ENCODE measurements at regions not wholly inside any gene's neighbourhood (a gene's known extent, or its start where the extent isn't known, plus 50 kb on each side); places are given as distances from the start of the nearest gene placed in this dataset.

GRCh38 chr5:44713446-44713845, 95.3 kb upstream of the MRPS30 start:
- no peak for DNase-seq (ENCODE audit: low read depth)
- TF ChIP-seq, protein P1, sequence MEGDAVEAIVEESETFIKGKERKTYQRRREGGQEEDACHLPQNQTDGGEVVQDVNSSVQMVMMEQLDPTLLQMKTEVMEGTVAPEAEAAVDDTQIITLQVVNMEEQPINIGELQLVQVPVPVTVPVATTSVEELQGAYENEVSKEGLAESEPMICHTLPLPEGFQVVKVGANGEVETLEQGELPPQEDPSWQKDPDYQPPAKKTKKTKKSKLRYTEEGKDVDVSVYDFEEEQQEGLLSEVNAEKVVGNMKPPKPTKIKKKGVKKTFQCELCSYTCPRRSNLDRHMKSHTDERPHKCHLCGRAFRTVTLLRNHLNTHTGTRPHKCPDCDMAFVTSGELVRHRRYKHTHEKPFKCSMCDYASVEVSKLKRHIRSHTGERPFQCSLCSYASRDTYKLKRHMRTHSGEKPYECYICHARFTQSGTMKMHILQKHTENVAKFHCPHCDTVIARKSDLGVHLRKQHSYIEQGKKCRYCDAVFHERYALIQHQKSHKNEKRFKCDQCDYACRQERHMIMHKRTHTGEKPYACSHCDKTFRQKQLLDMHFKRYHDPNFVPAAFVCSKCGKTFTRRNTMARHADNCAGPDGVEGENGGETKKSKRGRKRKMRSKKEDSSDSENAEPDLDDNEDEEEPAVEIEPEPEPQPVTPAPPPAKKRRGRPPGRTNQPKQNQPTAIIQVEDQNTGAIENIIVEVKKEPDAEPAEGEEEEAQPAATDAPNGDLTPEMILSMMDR (conservative IDR thresholded peaks at IDR 0.05; ENCODE audit: low read depth, low read length), result no peak
- no peak overlapping the region for H3K4me3 ChIP-seq (ENCODE audit: low read length)

DNA sequence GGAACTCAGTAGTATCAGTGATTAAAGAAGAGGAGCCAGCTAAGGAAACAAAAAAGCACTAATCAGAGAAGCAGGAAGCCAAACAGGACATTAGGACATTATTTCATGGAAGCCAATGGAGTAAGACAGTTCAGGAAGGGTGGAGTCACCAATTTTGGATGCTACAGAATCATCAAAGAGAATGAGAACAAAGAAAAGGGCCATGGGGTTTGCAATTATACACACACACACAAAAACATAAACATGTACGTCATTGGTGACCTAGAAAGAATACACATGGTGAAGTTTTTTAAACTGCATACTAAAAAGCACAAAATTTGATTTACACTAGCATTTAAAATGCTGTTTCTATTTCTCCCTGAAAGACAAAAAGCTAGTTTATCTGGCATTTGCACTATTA, 96.8 kb upstream of the MRPS30 start:
- no peak overlapping the region for H3K4me3 ChIP-seq (ENCODE audit: low read length)
- no peak for DNase-seq (ENCODE audit: low read depth)
- TF ChIP-seq, protein P1 (conservative IDR thresholded peaks at IDR 0.05; ENCODE audit: low read depth, low read length), result no peak

DNA sequence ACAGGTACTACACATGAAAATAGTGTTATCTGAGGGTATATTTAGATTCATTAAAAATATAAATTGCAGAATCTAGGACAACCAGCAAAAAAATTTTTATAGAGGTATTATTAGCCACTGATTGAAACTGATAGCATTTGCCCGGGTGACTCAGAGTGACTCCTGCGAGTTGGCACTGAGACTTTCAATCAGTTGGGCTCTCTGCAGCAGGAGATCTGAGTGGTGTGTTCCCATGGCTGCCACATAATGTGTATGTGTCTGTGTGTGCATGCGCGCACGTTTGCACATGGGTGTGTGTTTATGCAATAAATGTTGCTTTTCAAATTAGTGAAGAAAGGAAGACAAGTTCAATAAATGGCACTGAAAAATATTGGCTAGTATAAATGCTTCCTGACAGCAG, 100.1 kb upstream of the MRPS30 start:
- TF ChIP-seq, protein P1 (conservative IDR thresholded peaks at IDR 0.05; ENCODE audit: low read depth, low read length), result no peak
- DNase-seq (ENCODE audit: low read depth), result no peak
- H3K4me3 ChIP-seq (ENCODE audit: low read length), result no peak overlapping the region

DNA sequence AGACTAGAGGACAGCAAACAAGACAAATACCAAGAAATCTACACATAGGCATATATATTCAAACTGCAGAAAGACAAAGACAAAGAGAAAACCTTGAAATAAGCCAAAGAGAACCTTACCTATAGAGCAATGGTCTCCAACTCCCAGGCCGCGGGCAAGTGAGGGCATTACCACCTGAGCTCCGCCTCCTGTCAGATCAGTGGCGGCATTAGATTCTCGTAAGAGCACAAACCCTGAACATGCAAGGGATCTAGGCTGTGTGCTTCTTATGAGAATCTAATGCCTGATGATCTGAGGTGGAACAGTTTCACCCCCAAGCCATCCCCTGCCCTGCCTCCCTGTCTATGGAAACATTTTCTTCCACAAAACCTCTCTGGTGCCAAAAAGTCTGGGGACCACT, 101.0 kb upstream of the MRPS30 start:
- TF ChIP-seq, protein P1 (conservative IDR thresholded peaks at IDR 0.05; ENCODE audit: low read depth, low read length), result no peak
- DNase-seq (ENCODE audit: low read depth), result no peak
- H3K4me3 ChIP-seq (ENCODE audit: low read length), result no peak overlapping the region

DNA sequence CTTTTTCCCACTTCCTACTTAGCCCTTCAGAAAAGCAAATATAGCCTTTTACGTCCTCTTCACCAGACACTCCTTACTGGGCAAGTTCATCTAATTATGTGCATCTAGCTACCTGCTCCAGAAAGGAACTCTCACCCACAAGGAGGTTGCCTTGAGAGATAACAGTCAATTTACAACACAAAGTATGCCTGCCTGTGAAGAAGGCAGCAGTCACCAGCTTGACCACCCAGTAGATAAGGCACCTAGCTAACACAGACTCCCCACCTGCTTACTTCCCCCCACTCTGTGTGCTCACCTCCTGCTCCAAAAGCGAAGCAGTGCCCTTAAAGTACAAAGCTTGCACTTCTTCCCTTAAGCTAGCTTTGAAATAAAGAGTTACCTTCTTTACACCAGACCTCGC, 111.7 kb upstream of the MRPS30 start:
- TF ChIP-seq, protein P1 (conservative IDR thresholded peaks at IDR 0.05; ENCODE audit: low read depth, low read length), result no peak
- no peak overlapping the region for H3K4me3 ChIP-seq (ENCODE audit: low read length)
- no peak for DNase-seq (ENCODE audit: low read depth)

- TF ChIP-seq, protein P1 (conservative IDR thresholded peaks at IDR 0.05; ENCODE audit: low read depth, low read length), result no peak
- H3K4me3 ChIP-seq (ENCODE audit: low read length), result no peak overlapping the region
- DNase-seq (ENCODE audit: low read depth), result no peak
These were observed 113.5 kb upstream of the MRPS30 start for GRCh38 chr5:44695259-44695658.

- DNase-seq (ENCODE audit: low read depth), result no peak
- TF ChIP-seq, protein P1 (conservative IDR thresholded peaks at IDR 0.05; ENCODE audit: low read depth, low read length), result no peak
- H3K4me3 ChIP-seq (ENCODE audit: low read length), result no peak overlapping the region
These were observed 116.9 kb upstream of the MRPS30 start for GRCh38 chr5:44691802-44692201.
